HG02970 (cell line): ENCODE measurements at regions not wholly inside any gene's neighbourhood (a gene's known extent, or its start where the extent isn't known, plus 50 kb on each side); places are given as distances from the start of the nearest gene placed in this dataset.
"Not testable (repeated sequence)": the region's sequence is repeated elsewhere in the genome, so short reads cannot be mapped to it uniquely, and the experiment has no call there.

Experiments
- ATAC-seq: cut with Tn5 transposase; IDR thresholded peaks from one replicate; pipeline ENCODE4 v1.9.1; 2021; ENCODE audit warnings: mild to moderate bottlenecking, moderate library complexity, moderate number of reproducible peaks; ENCODE audit not compliant: unreplicated experiment, low FRiP score

- no peak for ATAC-seq
Observed at GRCh38 chr21:35624901-35625300, 435.4 kb downstream of the SETD4 start.

GRCh38 chr21:35622612-35623011 lies 437.7 kb downstream of the SETD4 start:
- ATAC-seq = no peak

- ATAC-seq = no peak
Observed at GRCh38 chr21:35619184-35619583, 441.1 kb downstream of the SETD4 start.

DNA sequence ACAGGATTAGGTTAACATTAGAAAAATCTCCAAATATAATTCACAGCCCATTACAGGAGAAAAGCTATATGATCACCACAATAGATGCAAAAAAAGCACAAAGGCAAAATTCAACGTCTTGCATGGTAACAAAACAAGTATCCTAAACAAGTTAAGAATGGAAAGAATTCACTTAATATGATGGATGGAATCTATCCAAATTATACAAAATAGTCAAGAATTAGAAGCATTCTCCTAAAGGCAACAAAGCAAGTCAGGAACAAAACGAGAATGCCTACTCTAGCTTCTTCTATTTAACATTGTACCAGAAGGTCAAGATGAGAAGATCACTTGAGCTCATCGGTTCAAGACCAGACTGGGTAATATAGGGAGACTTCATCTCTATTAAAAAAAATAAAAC lies 442.8 kb downstream of the SETD4 start:
- no peak for ATAC-seq

DNA sequence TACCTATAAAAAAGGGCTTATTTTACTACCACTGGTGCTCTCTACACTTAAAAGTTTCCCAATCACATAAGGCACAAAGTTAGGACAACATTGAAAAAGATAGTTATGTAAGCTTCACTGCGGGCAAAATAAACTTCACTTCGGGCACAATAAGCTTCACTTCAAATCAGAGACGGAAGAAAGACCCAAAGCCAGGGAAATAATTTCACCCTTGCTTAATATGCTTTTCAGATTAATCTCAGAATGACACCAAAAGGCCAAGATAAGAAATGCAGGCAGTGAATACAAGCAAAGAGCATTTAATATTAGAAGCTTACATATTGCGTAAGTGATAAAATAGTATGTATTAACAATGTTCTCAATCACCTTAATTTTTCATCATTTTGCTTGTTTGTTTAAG lies 444.2 kb downstream of the SETD4 start:
- no peak for ATAC-seq

- no peak for ATAC-seq
Observed at GRCh38 chr21:35615325-35615724, 445.0 kb downstream of the SETD4 start.

GRCh38 chr21:35614396-35614921 lies 445.9 kb downstream of the SETD4 start:
- ATAC-seq = no peak

DNA sequence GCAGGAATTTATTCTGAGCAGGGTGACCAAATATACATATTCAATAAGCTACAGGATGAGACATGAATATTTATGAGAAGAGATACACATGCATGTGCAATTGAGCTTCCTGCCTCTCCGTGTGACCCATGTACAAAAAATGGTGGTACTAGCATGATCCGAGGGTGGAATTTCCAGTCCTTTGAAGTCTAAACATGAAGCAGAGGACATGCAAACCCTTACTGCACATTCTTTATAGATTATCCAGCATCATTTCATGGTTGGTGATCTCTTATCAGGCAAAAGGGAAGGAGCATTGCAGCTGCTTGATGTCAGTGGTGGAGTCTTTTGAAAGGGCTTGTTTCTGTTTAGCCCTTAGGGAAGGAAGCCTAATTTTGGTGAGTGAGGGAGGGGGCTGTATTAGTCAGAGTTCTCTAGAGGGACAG lies 448.6 kb downstream of the SETD4 start:
- ATAC-seq = no peak

DNA sequence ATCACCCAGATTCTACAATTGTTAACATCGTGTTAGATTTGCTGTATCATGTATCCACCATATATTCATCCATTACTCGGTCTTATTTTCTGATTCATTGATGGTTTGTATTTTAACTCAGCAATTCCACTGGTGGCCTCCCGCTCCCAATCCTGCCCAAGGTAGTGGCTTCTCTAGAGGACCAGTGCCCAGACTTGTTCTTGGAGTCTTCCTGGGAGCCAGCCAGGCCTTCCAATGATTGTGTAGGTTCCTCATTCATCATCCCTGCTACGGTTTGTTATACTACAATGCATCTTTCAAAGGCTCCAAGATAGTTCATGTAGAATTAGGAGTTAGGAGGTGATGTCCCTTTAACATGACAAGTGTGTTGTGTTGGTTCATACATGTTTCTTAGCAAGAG lies 451.1 kb downstream of the SETD4 start:
- ATAC-seq = no peak

GRCh38 chr21:35607406-35607805 lies 452.9 kb downstream of the SETD4 start:
- no peak for ATAC-seq

GRCh38 chr21:35606578-35606977 lies 453.7 kb downstream of the SETD4 start:
- no peak for ATAC-seq

DNA sequence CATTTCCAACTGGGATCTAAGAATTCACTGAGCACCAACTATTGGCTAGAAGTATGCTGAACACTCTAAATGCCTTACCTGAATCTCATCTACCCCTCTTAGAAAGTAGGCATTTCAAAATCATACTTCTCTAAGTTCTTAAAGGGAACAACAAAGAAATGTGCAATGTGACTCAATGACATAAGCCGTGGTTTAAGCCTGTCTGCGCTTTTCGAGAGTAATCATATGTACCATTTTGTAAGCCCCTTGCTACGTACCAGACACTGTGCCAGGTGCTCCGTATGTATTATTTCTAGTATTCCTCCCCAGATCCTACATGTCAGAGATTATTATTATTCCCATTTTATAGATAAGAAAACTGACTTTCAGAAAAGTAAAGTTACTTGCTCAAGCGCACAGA lies 454.2 kb downstream of the SETD4 start:
- ATAC-seq = no peak

DNA sequence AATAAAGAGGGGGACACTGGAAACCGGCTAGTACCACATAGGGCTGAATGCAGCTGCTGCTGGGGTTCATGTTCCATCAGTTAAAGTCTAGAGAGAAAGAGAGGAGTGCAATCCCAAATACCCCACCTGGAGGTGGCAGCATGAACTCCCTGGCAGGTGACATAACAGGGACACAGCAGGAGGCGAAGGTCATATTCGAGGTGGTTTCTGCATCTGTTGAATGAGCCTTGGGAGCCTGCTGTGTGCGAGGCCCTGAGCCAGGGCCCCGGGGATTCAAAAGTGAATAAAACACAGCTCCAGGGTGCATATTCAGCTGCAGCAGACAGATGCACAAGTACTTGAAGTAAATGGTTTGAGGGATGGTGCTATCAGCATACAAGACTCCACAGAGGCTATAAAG lies 456.8 kb downstream of the SETD4 start:
- no peak for ATAC-seq

GRCh38 chr21:35602811-35603362 lies 457.4 kb downstream of the SETD4 start:
- ATAC-seq = no peak

GRCh38 chr21:35601211-35601610 lies 459.1 kb downstream of the SETD4 start:
- ATAC-seq = no peak

DNA sequence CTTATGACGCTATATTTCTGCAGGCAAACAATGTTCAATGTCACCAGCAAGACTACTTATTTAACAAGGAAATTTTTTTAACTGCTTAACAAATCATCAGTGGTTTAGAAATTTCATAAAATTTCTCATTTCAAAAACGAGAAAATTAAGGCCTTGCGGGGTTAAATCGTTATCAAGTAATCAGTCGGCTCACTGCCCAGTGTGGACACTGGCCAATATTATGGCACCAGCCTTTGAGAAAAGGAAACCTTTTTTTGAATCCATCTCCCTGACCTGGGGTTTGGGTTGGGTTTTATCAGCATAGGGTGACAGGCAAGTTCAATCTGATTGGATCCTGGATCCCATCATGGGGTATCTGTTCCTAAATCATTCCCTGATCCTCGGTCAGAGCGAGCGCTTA lies 461.2 kb downstream of the SETD4 start:
- no peak for ATAC-seq

DNA sequence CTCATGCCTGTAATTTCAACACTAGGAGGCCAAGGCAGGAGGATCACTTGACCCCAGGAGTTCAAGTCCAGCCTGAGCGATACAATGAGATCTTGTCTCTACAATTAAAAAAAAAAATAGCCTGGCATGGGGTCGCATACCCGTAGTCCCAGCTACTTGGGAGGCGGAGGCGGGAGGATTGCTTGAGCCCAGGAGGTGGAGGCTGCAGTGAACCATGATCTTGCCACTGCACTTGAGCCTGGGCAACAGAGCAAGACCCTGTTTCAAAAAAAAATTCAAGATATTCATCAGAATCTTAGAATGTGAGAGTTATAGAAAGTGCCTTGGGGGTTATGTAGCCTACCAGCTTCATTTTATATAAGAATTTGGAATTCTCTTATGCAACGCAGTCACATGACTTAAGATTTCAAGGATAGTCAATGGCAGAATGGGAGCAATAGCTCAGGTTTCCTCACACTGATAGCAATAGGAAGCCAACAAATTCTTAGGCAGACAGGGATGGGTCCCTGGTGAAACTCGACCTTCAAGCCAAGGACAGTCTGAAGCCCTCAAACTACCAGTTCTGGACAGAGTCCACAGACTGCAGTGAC lies 462.5 kb downstream of the SETD4 start:
- ATAC-seq = no peak

DNA sequence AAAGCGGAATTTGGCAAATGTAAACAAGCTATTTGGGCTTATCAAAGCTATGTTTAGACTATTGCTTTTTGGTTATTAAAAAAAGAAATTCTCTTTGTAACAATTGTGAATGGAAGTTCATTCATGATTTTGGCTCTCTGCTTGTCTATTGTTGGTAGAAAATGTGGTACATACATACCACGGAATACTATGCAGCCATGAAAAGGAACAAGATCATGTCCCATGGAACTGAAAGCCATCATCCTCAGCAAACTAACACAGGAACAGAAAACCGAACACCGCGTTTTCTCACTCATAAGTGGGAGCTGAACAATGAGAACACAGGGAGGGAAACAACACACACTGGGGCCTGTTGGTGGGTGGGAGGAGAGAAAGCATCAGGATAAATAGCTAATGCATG lies 465.4 kb downstream of the SETD4 start:
- no peak for ATAC-seq

- ATAC-seq = no peak
Observed at GRCh38 chr21:35593000-35593502, 467.3 kb downstream of the SETD4 start.

GRCh38 chr21:35590284-35590683 lies 470.0 kb downstream of the SETD4 start:
- ATAC-seq = not testable (repeated sequence)

- no peak for ATAC-seq
Observed at GRCh38 chr21:35587841-35588380, 472.4 kb downstream of the SETD4 start.

GRCh38 chr21:35586305-35586704 lies 474.0 kb downstream of the SETD4 start:
- no peak for ATAC-seq
